Natural killer cell (primary cell): ENCODE measurements at regions not wholly inside any gene's neighbourhood (a gene's known extent, or its start where the extent isn't known, plus 50 kb on each side); places are given as distances from the start of the nearest gene placed in this dataset.

Source experiments
- ATAC-seq, 3 donors: fragments of 150-1000 bp in 2 of 3; fragments of 200-7000 bp in 1 of 3; cut with Tn5 transposase; 1 replicate in 1 of 3; 2 replicates in 2 of 3; pipeline ENCODE4 v1.10.0; 2021; ENCODE audit warnings: mild to moderate bottlenecking in 2 of 3, moderate library complexity in 2 of 3
- DNase-seq, 2 donors: peaks; one replicate each; pipeline versions ENCODE4 v3.0.0 to v3.0.0-alpha.2; 2013 to 2021; ENCODE audit warnings: mixed read lengths in 1 of 2
- H3K27ac ChIP-seq: one replicate; pipeline ENCODE4 v1.5.1; 2013; ENCODE audit warnings: mild to moderate bottlenecking, low read length
- H3K27me3 ChIP-seq: one replicate; pipeline ENCODE4 v1.6.1; 2013; ENCODE audit warnings: low read length; ENCODE audit not compliant: control insufficient read depth, insufficient read depth
- H3K36me3 ChIP-seq: one replicate; pipeline ENCODE4 v1.6.1; 2013; ENCODE audit warnings: low read length; ENCODE audit not compliant: control insufficient read depth, insufficient read depth
- H3K4me1 ChIP-seq: one replicate; pipeline ENCODE4 v1.6.1; 2013; ENCODE audit warnings: low read length; ENCODE audit not compliant: control insufficient read depth, insufficient read depth
- H3K4me3 ChIP-seq: one replicate; pipeline ENCODE4 v1.5.1; 2013; ENCODE audit warnings: low read length
- H3K9me3 ChIP-seq: one replicate; pipeline ENCODE4 v1.6.1; 2013; ENCODE audit warnings: low read length; ENCODE audit not compliant: control insufficient read depth, insufficient read depth
- H3K27ac Mint-ChIP-seq, 2 donors: one replicate each; pipeline ENCODE4 v1.8.0; 2022; ENCODE audit warnings: mild to moderate bottlenecking in 2 of 2, mixed read lengths in 2 of 2, moderate library complexity in 1 of 2
- H3K27me3 Mint-ChIP-seq, 2 donors: one replicate each; pipeline ENCODE4 v1.8.0; 2022; ENCODE audit warnings: low read depth in 2 of 2, mixed read lengths in 2 of 2
- H3K36me3 Mint-ChIP-seq: one replicate; pipeline ENCODE4 v1.8.0; 2022; ENCODE audit warnings: mixed read lengths
- H3K4me1 Mint-ChIP-seq, 2 donors: one replicate each; pipeline ENCODE4 v1.8.0; 2022; ENCODE audit warnings: mixed read lengths in 2 of 2
- H3K4me3 Mint-ChIP-seq: one replicate; pipeline ENCODE4 v1.8.0; 2022; ENCODE audit warnings: mild to moderate bottlenecking, moderate library complexity, mixed read lengths
- H3K9me3 Mint-ChIP-seq, 2 donors: one replicate each; pipeline ENCODE4 v1.8.0; 2022; ENCODE audit warnings: mixed read lengths in 2 of 2
- WGBS: methylation state at CpG from one replicate; pipeline ENCODE4 v1.1.7; 2013; ENCODE audit warnings: missing lambda C conversion rate; ENCODE audit not compliant: insufficient coverage; 5-methylcytosine and 5-hydroxymethylcytosine counted together
- intact Hi-C: fragments of 100-400 bp; cut with micrococcal nuclease; formaldehyde crosslinking; loops from one replicate; pipeline ENCODE4 v1.14.2; 2022
- TF ChIP-seq, protein P1 (sequence below): fragments of 200-600 bp; IDR thresholded peaks from one replicate; pipeline ENCODE4 v1.8.0; 2022; ENCODE audit warnings: antibody characterized with exemption

DNA sequence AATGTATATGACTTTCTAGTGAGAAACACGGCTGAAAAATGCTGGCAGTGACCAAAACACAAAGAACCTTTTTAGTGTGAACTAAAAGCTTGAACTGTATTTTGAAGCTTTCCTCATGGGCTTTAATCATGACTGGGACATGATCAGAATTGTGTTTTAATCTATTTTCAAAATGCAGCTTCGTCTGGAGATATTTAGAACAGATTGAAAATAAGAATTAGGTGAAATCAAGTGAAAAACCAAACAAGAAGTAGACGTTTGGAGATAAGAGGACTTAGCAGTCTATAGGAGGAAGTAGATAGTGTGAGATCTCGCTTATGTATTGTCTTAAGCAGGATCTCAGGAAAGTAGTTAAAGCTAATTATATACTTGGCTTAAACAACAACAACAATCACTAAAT is 865.4 kb upstream of the MBL2 start:
- DNase-seq (no peak), ATAC-seq (no peak)
- TF ChIP-seq, protein P1, sequence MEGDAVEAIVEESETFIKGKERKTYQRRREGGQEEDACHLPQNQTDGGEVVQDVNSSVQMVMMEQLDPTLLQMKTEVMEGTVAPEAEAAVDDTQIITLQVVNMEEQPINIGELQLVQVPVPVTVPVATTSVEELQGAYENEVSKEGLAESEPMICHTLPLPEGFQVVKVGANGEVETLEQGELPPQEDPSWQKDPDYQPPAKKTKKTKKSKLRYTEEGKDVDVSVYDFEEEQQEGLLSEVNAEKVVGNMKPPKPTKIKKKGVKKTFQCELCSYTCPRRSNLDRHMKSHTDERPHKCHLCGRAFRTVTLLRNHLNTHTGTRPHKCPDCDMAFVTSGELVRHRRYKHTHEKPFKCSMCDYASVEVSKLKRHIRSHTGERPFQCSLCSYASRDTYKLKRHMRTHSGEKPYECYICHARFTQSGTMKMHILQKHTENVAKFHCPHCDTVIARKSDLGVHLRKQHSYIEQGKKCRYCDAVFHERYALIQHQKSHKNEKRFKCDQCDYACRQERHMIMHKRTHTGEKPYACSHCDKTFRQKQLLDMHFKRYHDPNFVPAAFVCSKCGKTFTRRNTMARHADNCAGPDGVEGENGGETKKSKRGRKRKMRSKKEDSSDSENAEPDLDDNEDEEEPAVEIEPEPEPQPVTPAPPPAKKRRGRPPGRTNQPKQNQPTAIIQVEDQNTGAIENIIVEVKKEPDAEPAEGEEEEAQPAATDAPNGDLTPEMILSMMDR = no peak
- H3K27me3 ChIP-seq = no peaks in the 10 kb centered on the region
- no peaks in the 10 kb centered on the region for H3K9me3 ChIP-seq
- H3K27ac Mint-ChIP-seq = no peak overlapping the region
- intact Hi-C loops = no loop called here
- no peaks in the 10 kb centered on the region for H3K4me1 Mint-ChIP-seq
- no peaks in the 10 kb centered on the region for H3K27me3 Mint-ChIP-seq
- H3K36me3 Mint-ChIP-seq = no peaks in the 10 kb centered on the region
- WGBS = 50% methylated on average over 3 of the region's 4 CpGs
- H3K4me3 ChIP-seq = no peak overlapping the region
- H3K4me3 Mint-ChIP-seq = no peak overlapping the region
- no peaks in the 10 kb centered on the region for H3K36me3 ChIP-seq
- H3K4me1 ChIP-seq = no peaks in the 10 kb centered on the region
- H3K9me3 Mint-ChIP-seq = peaks cover 9 to 19% of the 10 kb centered on the region in 2 donors
- H3K27ac ChIP-seq = no peak overlapping the region

DNA sequence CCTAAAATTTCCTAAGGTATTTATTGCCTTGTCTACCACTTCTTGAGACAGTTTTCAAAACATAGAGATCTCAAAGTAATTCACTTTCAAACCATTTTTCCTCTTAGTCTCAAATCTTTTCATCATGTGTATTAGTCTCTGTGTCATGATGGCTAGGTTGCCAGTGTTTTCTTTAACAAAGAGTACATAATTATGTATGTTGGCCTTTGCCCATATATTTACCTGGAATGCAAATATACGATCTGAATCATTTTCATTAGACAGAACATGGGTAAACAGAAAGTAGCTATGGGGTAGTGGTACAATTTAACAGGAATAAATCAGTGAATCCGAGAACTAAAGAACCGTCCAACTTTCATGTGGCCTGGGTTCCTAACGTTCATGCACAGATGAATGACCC is 852.1 kb upstream of the MBL2 start:
- Histone ChIP-seq H3K4me3 (no peak overlapping the region), H3K36me3 (no peaks in the 10 kb centered on the region), H3K27ac (no peak overlapping the region), H3K4me1 (no peaks in the 10 kb centered on the region), H3K27me3 (no peaks in the 10 kb centered on the region), H3K9me3 (peaks cover 2% of the 10 kb centered on the region)
- no peaks in the 10 kb centered on the region for H3K4me1 Mint-ChIP-seq
- no peak for ATAC-seq
- H3K9me3 Mint-ChIP-seq = peaks cover 20 to 27% of the 10 kb centered on the region in 2 donors
- H3K36me3 Mint-ChIP-seq = peaks cover 17% of the 10 kb centered on the region
- no peak for DNase-seq
- no peak overlapping the region for H3K4me3 Mint-ChIP-seq
- intact Hi-C loops = no loop called here
- TF ChIP-seq, protein P1 = no peak
- WGBS = 87% methylated on average over 4 of the region's 4 CpGs
- H3K27me3 Mint-ChIP-seq = no peaks in the 10 kb centered on the region
- no peak overlapping the region for H3K27ac Mint-ChIP-seq

DNA sequence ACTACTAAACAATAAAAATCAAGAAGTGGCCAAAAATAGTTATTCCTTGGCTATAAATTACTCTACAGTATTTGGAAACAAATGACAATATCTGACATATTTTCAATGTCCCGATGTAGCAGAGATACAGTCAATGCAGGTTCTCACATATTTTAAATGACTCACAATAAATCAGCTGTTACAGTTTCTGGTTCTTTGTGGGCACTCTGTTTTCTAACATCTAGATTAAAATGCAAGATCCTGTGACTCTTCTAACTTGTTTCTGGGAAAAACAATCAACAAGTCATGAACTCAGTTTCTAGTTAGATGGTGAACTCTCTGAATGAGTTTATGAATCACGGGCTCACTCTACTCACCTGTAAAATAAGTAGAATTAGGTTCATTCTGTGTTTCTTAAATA is 849.6 kb upstream of the MBL2 start:
- no peak overlapping the region for H3K4me3 Mint-ChIP-seq
- ATAC-seq (no peak), DNase-seq (no peak)
- Histone ChIP-seq H3K36me3 (no peaks in the 10 kb centered on the region), H3K4me3 (no peak overlapping the region), H3K27me3 (no peaks in the 10 kb centered on the region), H3K4me1 (no peaks in the 10 kb centered on the region), H3K27ac (no peak overlapping the region), H3K9me3 (peaks cover 7% of the 10 kb centered on the region)
- H3K4me1 Mint-ChIP-seq = no peaks in the 10 kb centered on the region
- whole genome bisulfite sequencing = 36% methylated on average over 1 of the region's 2 CpGs
- H3K36me3 Mint-ChIP-seq = peaks cover 14% of the 10 kb centered on the region
- peaks cover 9 to 12% of the 10 kb centered on the region in 2 donors for H3K9me3 Mint-ChIP-seq
- no peak overlapping the region for H3K27ac Mint-ChIP-seq
- intact Hi-C loops = no loop called here
- TF ChIP-seq, protein P1 = no peak
- no peaks in the 10 kb centered on the region for H3K27me3 Mint-ChIP-seq

DNA sequence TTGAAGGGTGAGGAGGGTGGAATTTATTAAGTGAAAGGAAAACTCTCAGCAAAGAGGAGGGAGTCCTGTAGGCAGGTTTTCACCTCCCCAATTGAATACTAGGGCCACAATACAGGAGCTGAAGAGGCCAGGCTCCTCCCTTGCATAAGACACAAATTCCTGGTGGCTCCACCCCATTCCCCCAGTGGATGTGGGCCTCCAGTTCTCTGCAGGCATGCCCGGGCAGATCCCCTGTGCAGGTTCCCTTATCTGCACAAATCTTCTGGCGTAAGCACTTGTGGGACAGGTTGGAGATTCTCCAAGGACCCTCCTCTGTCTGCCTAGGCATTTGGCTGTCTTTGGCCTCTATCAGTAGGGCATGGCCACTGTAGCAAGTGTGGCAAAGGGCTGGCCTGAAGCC is 847.1 kb upstream of the MBL2 start:
- H3K27me3 Mint-ChIP-seq = no peaks in the 10 kb centered on the region
- H3K4me1 Mint-ChIP-seq = no peaks in the 10 kb centered on the region
- H3K36me3 Mint-ChIP-seq = peaks cover 11% of the 10 kb centered on the region
- Histone ChIP-seq H3K27ac (no peak overlapping the region), H3K9me3 (peaks cover 7% of the 10 kb centered on the region), H3K36me3 (no peaks in the 10 kb centered on the region), H3K4me1 (no peaks in the 10 kb centered on the region), H3K27me3 (no peaks in the 10 kb centered on the region), H3K4me3 (no peak overlapping the region)
- DNase-seq = no peak
- TF ChIP-seq, protein P1 = no peak
- intact Hi-C loops = no loop called here
- 94% methylated on average over 2 of the region's 2 CpGs for WGBS
- ATAC-seq = no peak
- no peak overlapping the region for H3K27ac Mint-ChIP-seq
- peaks cover 10 to 14% of the 10 kb centered on the region in 2 donors for H3K9me3 Mint-ChIP-seq
- no peak overlapping the region for H3K4me3 Mint-ChIP-seq
